Adipocyte (in vitro differentiated cells): ENCODE measurements at regions not wholly inside any gene's neighbourhood (a gene's known extent, or its start where the extent isn't known, plus 50 kb on each side); places are given as distances from the start of the nearest gene placed in this dataset.

Experiments
- DNase-seq: peaks from one replicate; pipeline ENCODE4 v3.0.0-alpha.2; 2015; ENCODE audit warnings: low read depth
- H3K27me3 ChIP-seq: replicated peaks from 2 replicates; pipeline ENCODE4 v1.7.0; 2013; ENCODE audit warnings: mild to moderate bottlenecking, low read length, moderate library complexity; ENCODE audit not compliant: control insufficient read depth, insufficient read depth
- H3K36me3 ChIP-seq: 2 replicates; pipeline ENCODE4 v1.7.0; 2013; ENCODE audit warnings: low read length, mild to moderate bottlenecking, moderate library complexity; ENCODE audit not compliant: control insufficient read depth, insufficient read depth, severe bottlenecking
- H3K4me1 ChIP-seq: 2 replicates; pipeline ENCODE4 v1.7.0; 2013; ENCODE audit warnings: mild to moderate bottlenecking, low read length, moderate library complexity; ENCODE audit not compliant: control insufficient read depth, insufficient read depth
- H3K4me3 ChIP-seq: 2 replicates; pipeline ENCODE4 v1.7.0; 2013; ENCODE audit warnings: mild to moderate bottlenecking, low read length, moderate library complexity
- H3K9ac ChIP-seq: 2 replicates; pipeline ENCODE4 v1.7.0; 2013; ENCODE audit warnings: mild to moderate bottlenecking, low read length, moderate library complexity
- H3K9me3 ChIP-seq: 2 replicates; pipeline ENCODE4 v1.7.0; 2013; ENCODE audit warnings: mild to moderate bottlenecking, low read length, moderate library complexity; ENCODE audit not compliant: control insufficient read depth

GRCh38 chr18:51278045-51278649 lies 80.7 kb upstream of the MEX3C start:
- Histone ChIP-seq H3K4me3 (no peak overlapping the region), H3K36me3 (no peaks in the 10 kb centered on the region), H3K9ac (no peak overlapping the region), H3K4me1 (no peaks in the 10 kb centered on the region), H3K9me3 (no peaks in the 10 kb centered on the region), H3K27me3 (peaks cover 6% of the 10 kb centered on the region)
- DNase-seq = no peak

- no peak overlapping the region for H3K9ac ChIP-seq
- H3K9me3 ChIP-seq = no peaks in the 10 kb centered on the region
- H3K4me3 ChIP-seq = no peak overlapping the region
- no peaks in the 10 kb centered on the region for H3K4me1 ChIP-seq
- DNase-seq = no peak
- H3K27me3 ChIP-seq = peaks cover 6% of the 10 kb centered on the region
- H3K36me3 ChIP-seq = no peaks in the 10 kb centered on the region
Observed at GRCh38 chr18:51279367-51279984, 82.0 kb upstream of the MEX3C start.

- Histone ChIP-seq H3K4me1 (no peaks in the 10 kb centered on the region), H3K4me3 (no peak overlapping the region), H3K9me3 (peaks cover 15% of the 10 kb centered on the region), H3K36me3 (no peaks in the 10 kb centered on the region), H3K27me3 (no peaks in the 10 kb centered on the region), H3K9ac (no peak overlapping the region)
- no peak for DNase-seq
Observed at GRCh38 chr18:51287818-51288508, 90.5 kb upstream of the MEX3C start.

GRCh38 chr18:51288582-51288981 lies 91.1 kb upstream of the MEX3C start:
- Histone ChIP-seq H3K27me3 (no peaks in the 10 kb centered on the region), H3K9ac (no peak overlapping the region), H3K9me3 (peaks cover 15% of the 10 kb centered on the region), H3K4me1 (no peaks in the 10 kb centered on the region), H3K36me3 (no peaks in the 10 kb centered on the region), H3K4me3 (no peak overlapping the region)
- no peak for DNase-seq

GRCh38 chr18:51290860-51291259 lies 93.4 kb upstream of the MEX3C start:
- no peaks in the 10 kb centered on the region for H3K36me3 ChIP-seq
- peaks cover 15% of the 10 kb centered on the region for H3K9me3 ChIP-seq
- no peak for DNase-seq
- H3K27me3 ChIP-seq = no peaks in the 10 kb centered on the region
- H3K4me1 ChIP-seq = no peaks in the 10 kb centered on the region
- no peak overlapping the region for H3K4me3 ChIP-seq
- H3K9ac ChIP-seq = no peak overlapping the region

GRCh38 chr18:51300912-51301311 lies 103.4 kb upstream of the MEX3C start:
- H3K27me3 ChIP-seq = no peaks in the 10 kb centered on the region
- DNase-seq = no peak
- H3K4me1 ChIP-seq = no peaks in the 10 kb centered on the region
- no peaks in the 10 kb centered on the region for H3K36me3 ChIP-seq
- no peaks in the 10 kb centered on the region for H3K9me3 ChIP-seq
- H3K4me3 ChIP-seq = no peak overlapping the region
- H3K9ac ChIP-seq = no peak overlapping the region

- no peak for DNase-seq
- H3K9me3 ChIP-seq = no peaks in the 10 kb centered on the region
- no peaks in the 10 kb centered on the region for H3K27me3 ChIP-seq
- no peak overlapping the region for H3K4me3 ChIP-seq
- H3K9ac ChIP-seq = no peak overlapping the region
- no peaks in the 10 kb centered on the region for H3K36me3 ChIP-seq
- no peaks in the 10 kb centered on the region for H3K4me1 ChIP-seq
Observed at GRCh38 chr18:51301376-51301775, 103.9 kb upstream of the MEX3C start.

- Histone ChIP-seq H3K4me3 (no peak overlapping the region), H3K9ac (no peak overlapping the region), H3K27me3 (no peaks in the 10 kb centered on the region), H3K4me1 (no peaks in the 10 kb centered on the region), H3K9me3 (no peaks in the 10 kb centered on the region), H3K36me3 (no peaks in the 10 kb centered on the region)
- no peak for DNase-seq
Observed at GRCh38 chr18:51316677-51317076, 119.2 kb upstream of the MEX3C start.

- Histone ChIP-seq H3K4me1 (no peaks in the 10 kb centered on the region), H3K4me3 (no peak overlapping the region), H3K36me3 (no peaks in the 10 kb centered on the region), H3K9me3 (no peaks in the 10 kb centered on the region), H3K27me3 (peaks cover 3% of the 10 kb centered on the region), H3K9ac (no peak overlapping the region)
- DNase-seq = no peak
Observed at GRCh38 chr18:51321696-51322095, 124.2 kb upstream of the MEX3C start.

- Histone ChIP-seq H3K36me3 (no peaks in the 10 kb centered on the region), H3K9ac (no peak overlapping the region), H3K4me1 (no peaks in the 10 kb centered on the region), H3K27me3 (peaks cover 6% of the 10 kb centered on the region), H3K4me3 (no peak overlapping the region), H3K9me3 (no peaks in the 10 kb centered on the region)
- DNase-seq = no peak
Observed at GRCh38 chr18:51323961-51324360, 126.5 kb upstream of the MEX3C start.

- Histone ChIP-seq H3K4me1 (no peaks in the 10 kb centered on the region), H3K9me3 (no peaks in the 10 kb centered on the region), H3K27me3 (peaks cover 4% of the 10 kb centered on the region), H3K36me3 (no peaks in the 10 kb centered on the region), H3K4me3 (no peak overlapping the region), H3K9ac (no peak overlapping the region)
- no peak for DNase-seq
Observed at GRCh38 chr18:51330148-51330547, 132.7 kb upstream of the MEX3C start.
